ENCODE measurements at regions not wholly inside any gene's neighbourhood (a gene's known extent, or its start where the extent isn't known, plus 50 kb on each side); places are given as distances from the start of the nearest gene placed in this dataset.
A peak's percentile ranks its signal among the peaks of the same experiment; 100 is the strongest.
"Not testable (repeated sequence)": the region's sequence is repeated elsewhere in the genome, so short reads cannot be mapped to it uniquely, and the experiment has no call there.

GRCh38 chr10:52954407-52954806, 181.8 kb upstream of the MBL2 start:
- Histone ChIP-seq H3K36me3 (replicated peaks; ENCODE audit: control insufficient read depth, insufficient read depth, low read length) (no peaks in the 10 kb centered on the region), H3K4me3 (ENCODE audit: insufficient read depth, low read depth, low read length) (no peak overlapping the region), H3K27me3 (ENCODE audit: control insufficient read depth, insufficient read depth, low read length) (no peaks in the 10 kb centered on the region)
- no peak for DNase-seq

- H3K27me3 ChIP-seq (ENCODE audit: control insufficient read depth, insufficient read depth, low read length), result no peaks in the 10 kb centered on the region
- H3K4me3 ChIP-seq (ENCODE audit: insufficient read depth, low read depth, low read length), result no peak overlapping the region
- DNase-seq, result no peak
- H3K36me3 ChIP-seq (replicated peaks; ENCODE audit: control insufficient read depth, insufficient read depth, low read length), result no peaks in the 10 kb centered on the region
Observed at GRCh38 chr10:52952391-52953055, 179.9 kb upstream of the MBL2 start.

GRCh38 chr10:52951824-52952223, 179.2 kb upstream of the MBL2 start:
- Histone ChIP-seq H3K4me3 (ENCODE audit: insufficient read depth, low read depth, low read length) (no peak overlapping the region), H3K36me3 (replicated peaks; ENCODE audit: control insufficient read depth, insufficient read depth, low read length) (no peaks in the 10 kb centered on the region), H3K27me3 (ENCODE audit: control insufficient read depth, insufficient read depth, low read length) (no peaks in the 10 kb centered on the region)
- DNase-seq, result peak; percentile 61

- H3K36me3 ChIP-seq (replicated peaks; ENCODE audit: control insufficient read depth, insufficient read depth, low read length), result no peaks in the 10 kb centered on the region
- no peak overlapping the region for H3K4me3 ChIP-seq (ENCODE audit: insufficient read depth, low read depth, low read length)
- DNase-seq, result no peak
- H3K27me3 ChIP-seq (ENCODE audit: control insufficient read depth, insufficient read depth, low read length), result no peaks in the 10 kb centered on the region
Observed at GRCh38 chr10:52950578-52950977, 178.0 kb upstream of the MBL2 start.

GRCh38 chr10:52949899-52950298, 177.3 kb upstream of the MBL2 start:
- DNase-seq, result no peak
- H3K27me3 ChIP-seq (ENCODE audit: control insufficient read depth, insufficient read depth, low read length), result no peaks in the 10 kb centered on the region

GRCh38 chr10:52946486-52946885, 173.9 kb upstream of the MBL2 start:
- no peaks in the 10 kb centered on the region for H3K36me3 ChIP-seq (replicated peaks; ENCODE audit: control insufficient read depth, insufficient read depth, low read length)
- H3K4me3 ChIP-seq (ENCODE audit: insufficient read depth, low read depth, low read length), result no peak overlapping the region
- no peak for DNase-seq
- no peaks in the 10 kb centered on the region for H3K27me3 ChIP-seq (ENCODE audit: control insufficient read depth, insufficient read depth, low read length)

More at GRCh38 chr10:52949899-52950298, 177.3 kb upstream of the MBL2 start:
- Histone ChIP-seq H3K4me3 (ENCODE audit: insufficient read depth, low read depth, low read length) (no peak overlapping the region), H3K36me3 (replicated peaks; ENCODE audit: control insufficient read depth, insufficient read depth, low read length) (no peaks in the 10 kb centered on the region)

GRCh38 chr10:52945521-52945920, 172.9 kb upstream of the MBL2 start:
- DNase-seq; H3K27me3 ChIP-seq (ENCODE audit: control insufficient read depth, insufficient read depth, low read length); H3K4me3 ChIP-seq (ENCODE audit: insufficient read depth, low read depth, low read length); H3K36me3 ChIP-seq (replicated peaks; ENCODE audit: control insufficient read depth, insufficient read depth, low read length): not testable (repeated sequence)

- no peak for DNase-seq
Observed at GRCh38 chr10:52940921-52941320, 168.3 kb upstream of the MBL2 start.

GRCh38 chr10:52939894-52940293, 167.3 kb upstream of the MBL2 start:
- DNase-seq, result no peak
- no peak overlapping the region for H3K4me3 ChIP-seq (ENCODE audit: insufficient read depth, low read depth, low read length)
- no peaks in the 10 kb centered on the region for H3K27me3 ChIP-seq (ENCODE audit: control insufficient read depth, insufficient read depth, low read length)
- no peaks in the 10 kb centered on the region for H3K36me3 ChIP-seq (replicated peaks; ENCODE audit: control insufficient read depth, insufficient read depth, low read length)

More at GRCh38 chr10:52940921-52941320, 168.3 kb upstream of the MBL2 start:
- Histone ChIP-seq H3K27me3 (ENCODE audit: control insufficient read depth, insufficient read depth, low read length) (no peaks in the 10 kb centered on the region), H3K36me3 (replicated peaks; ENCODE audit: control insufficient read depth, insufficient read depth, low read length) (no peaks in the 10 kb centered on the region), H3K4me3 (ENCODE audit: insufficient read depth, low read depth, low read length) (no peak overlapping the region)

GRCh38 chr10:52933748-52934147, 161.2 kb upstream of the MBL2 start:
- DNase-seq, result no peak
- Histone ChIP-seq H3K27me3 (ENCODE audit: control insufficient read depth, insufficient read depth, low read length) (no peaks in the 10 kb centered on the region), H3K4me3 (ENCODE audit: insufficient read depth, low read depth, low read length) (no peak overlapping the region), H3K36me3 (replicated peaks; ENCODE audit: control insufficient read depth, insufficient read depth, low read length) (no peaks in the 10 kb centered on the region)

- H3K4me3 ChIP-seq (ENCODE audit: insufficient read depth, low read depth, low read length), result no peak overlapping the region
- no peaks in the 10 kb centered on the region for H3K27me3 ChIP-seq (ENCODE audit: control insufficient read depth, insufficient read depth, low read length)
- DNase-seq, result no peak
Observed at GRCh38 chr10:52927678-52928077, 155.1 kb upstream of the MBL2 start.

GRCh38 chr10:52923520-52923919, 150.9 kb upstream of the MBL2 start:
- H3K27me3 ChIP-seq (ENCODE audit: control insufficient read depth, insufficient read depth, low read length), result no peaks in the 10 kb centered on the region
- no peak overlapping the region for H3K4me3 ChIP-seq (ENCODE audit: insufficient read depth, low read depth, low read length)
- no peaks in the 10 kb centered on the region for H3K36me3 ChIP-seq (replicated peaks; ENCODE audit: control insufficient read depth, insufficient read depth, low read length)
- DNase-seq, result peak; percentile 16

More at GRCh38 chr10:52927678-52928077, 155.1 kb upstream of the MBL2 start:
- no peaks in the 10 kb centered on the region for H3K36me3 ChIP-seq (replicated peaks; ENCODE audit: control insufficient read depth, insufficient read depth, low read length)

GRCh38 chr10:52918714-52919305, 146.2 kb upstream of the MBL2 start:
- no peaks in the 10 kb centered on the region for H3K27me3 ChIP-seq (ENCODE audit: control insufficient read depth, insufficient read depth, low read length)
- no peak for DNase-seq

GRCh38 chr10:52915391-52915790, 142.8 kb upstream of the MBL2 start:
- no peak for DNase-seq
- H3K4me3 ChIP-seq (ENCODE audit: insufficient read depth, low read depth, low read length), result no peak overlapping the region

More at GRCh38 chr10:52918714-52919305, 146.2 kb upstream of the MBL2 start:
- Histone ChIP-seq H3K4me3 (ENCODE audit: insufficient read depth, low read depth, low read length) (no peak overlapping the region), H3K36me3 (replicated peaks; ENCODE audit: control insufficient read depth, insufficient read depth, low read length) (no peaks in the 10 kb centered on the region)

GRCh38 chr10:52911163-52911562, 138.6 kb upstream of the MBL2 start:
- DNase-seq, result no peak
- H3K27me3 ChIP-seq (ENCODE audit: control insufficient read depth, insufficient read depth, low read length), result no peaks in the 10 kb centered on the region
- no peaks in the 10 kb centered on the region for H3K36me3 ChIP-seq (replicated peaks; ENCODE audit: control insufficient read depth, insufficient read depth, low read length)
- no peak overlapping the region for H3K4me3 ChIP-seq (ENCODE audit: insufficient read depth, low read depth, low read length)

More at GRCh38 chr10:52915391-52915790, 142.8 kb upstream of the MBL2 start:
- Histone ChIP-seq H3K36me3 (replicated peaks; ENCODE audit: control insufficient read depth, insufficient read depth, low read length) (no peaks in the 10 kb centered on the region), H3K27me3 (ENCODE audit: control insufficient read depth, insufficient read depth, low read length) (no peaks in the 10 kb centered on the region)

Measured in H7 (cell line).